ENCODE measurements at regions not wholly inside any gene's neighbourhood (a gene's known extent, or its start where the extent isn't known, plus 50 kb on each side); places are given as distances from the start of the nearest gene placed in this dataset.

DNA sequence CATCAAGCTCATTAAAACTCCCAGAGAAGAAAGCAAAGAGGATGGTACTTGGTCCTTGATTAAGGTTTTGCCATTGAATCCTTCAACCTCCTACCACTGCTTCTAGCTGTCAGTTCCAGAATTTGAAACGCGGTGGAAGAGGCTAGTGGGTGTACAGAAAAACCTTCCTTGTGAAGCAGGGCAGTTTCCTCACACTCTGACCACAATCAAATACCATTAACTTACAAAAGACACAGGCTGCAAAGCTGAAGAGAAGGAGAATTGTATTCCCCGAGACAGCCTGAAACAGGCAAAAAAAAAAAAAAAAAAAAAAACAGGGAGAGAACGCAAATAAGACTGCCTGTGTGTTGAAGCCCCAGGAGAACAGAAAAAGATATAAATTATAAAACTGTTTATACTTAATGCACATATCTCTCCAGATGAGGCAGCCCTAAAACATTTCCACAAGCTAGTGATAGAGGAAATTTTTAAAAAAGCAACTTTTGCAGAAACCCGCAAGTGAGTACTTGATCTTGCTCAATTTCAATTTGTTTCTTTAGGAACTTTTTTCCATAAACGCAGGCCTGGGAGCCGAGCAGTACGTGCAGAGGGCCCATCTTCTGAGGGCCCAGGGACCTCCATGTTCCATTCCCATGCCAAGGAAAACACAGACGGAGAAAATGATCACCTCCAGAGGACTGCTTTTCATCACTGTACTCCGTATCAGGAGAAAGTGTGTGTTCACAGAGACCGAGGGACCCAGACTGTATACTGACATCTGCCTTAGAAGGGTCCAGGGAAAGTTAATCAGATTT, 218.7 kb upstream of the BLID start:
- H3K27ac ChIP-seq (ENCODE audit: low read depth, low read length), result no peak overlapping the region
- CTCF ChIA-PET, result no interaction called here
- BruUV-seq (replicated peaks), result no TSS peak
- no peak overlapping the region for H3K9ac ChIP-seq (ENCODE audit: low read length)
- RAD21 ChIA-PET (ENCODE audit: low non-redundant PET in 1 of 2, low total read pairs in 2 of 2, uncharacterized antibody in 2 of 2, unreplicated experiment in 2 of 2), result interaction anchor here in 1 of 2 experiments (0.7 kb wide), 1 partner anchor 140 kb away, joined by 7 read pairs; no protein-coding TSS in a partner anchor
- TF ChIP-seq POLR2AphosphoS5 (IDR thresholded peaks at IDR 0.05; ENCODE audit: low read depth, low read length) (no peak), TCF7L2 (IDR thresholded peaks at IDR 0.05; ENCODE audit: borderline replicate concordance, extremely low read depth, insufficient read depth, insufficient read length) (no peak), CEBPB (IDR thresholded peaks at IDR 0.05; ENCODE audit: low read depth) (no peak), JUND (IDR thresholded peaks at IDR 0.05) (no peak), EZH2 (IDR thresholded peaks at IDR 0.05) (no peak), ZNF274 (IDR thresholded peaks at IDR 0.05; ENCODE audit: low read depth, low read length) (no peak), SRF (IDR thresholded peaks at IDR 0.05; ENCODE audit: low read depth) (no peak), FOSL1 (IDR thresholded peaks at IDR 0.05; ENCODE audit: low read depth) (no peak)
- ATAC-seq (no peak), DNase-seq (ENCODE audit: low read depth, low spot score) (no peak)
- no peaks in the 10 kb centered on the region for H3K79me2 ChIP-seq (ENCODE audit: insufficient read depth, low read length)
- H2AFZ ChIP-seq (ENCODE audit: low read depth, low read length, poor library complexity, severe bottlenecking), result no peak overlapping the region
- no peaks in the 10 kb centered on the region for H3K36me3 ChIP-seq (ENCODE audit: control insufficient read depth in 1 of 2, insufficient read depth in 2 of 2, low read length in 2 of 2)
- POLR2A ChIA-PET, result no interaction called here
- no peaks in the 10 kb centered on the region for H3K4me1 ChIP-seq (ENCODE audit: control insufficient read depth in 1 of 2, insufficient read depth in 2 of 2, low read length in 2 of 2)
- H3K9me3 ChIP-seq (ENCODE audit: control insufficient read depth in 1 of 2, insufficient read depth in 1 of 2, low read depth in 1 of 2, low read length in 2 of 2), result no peaks in the 10 kb centered on the region
- no peaks in the 10 kb centered on the region for H3K9me2 ChIP-seq (ENCODE audit: insufficient read depth)
- H3K4me2 ChIP-seq (ENCODE audit: low read length), result no peak overlapping the region
- H4K20me1 ChIP-seq (ENCODE audit: insufficient read depth), result no peaks in the 10 kb centered on the region
- intact Hi-C loops (cut with micrococcal nuclease), result no loop called here
- no peaks in the 10 kb centered on the region for H3K27me3 ChIP-seq (ENCODE audit: insufficient read depth, low read length)
- no peak overlapping the region for H3K4me3 ChIP-seq (replicated peaks in 1 of 2; ENCODE audit: low read depth in 1 of 2, low read length in 2 of 2)

DNA sequence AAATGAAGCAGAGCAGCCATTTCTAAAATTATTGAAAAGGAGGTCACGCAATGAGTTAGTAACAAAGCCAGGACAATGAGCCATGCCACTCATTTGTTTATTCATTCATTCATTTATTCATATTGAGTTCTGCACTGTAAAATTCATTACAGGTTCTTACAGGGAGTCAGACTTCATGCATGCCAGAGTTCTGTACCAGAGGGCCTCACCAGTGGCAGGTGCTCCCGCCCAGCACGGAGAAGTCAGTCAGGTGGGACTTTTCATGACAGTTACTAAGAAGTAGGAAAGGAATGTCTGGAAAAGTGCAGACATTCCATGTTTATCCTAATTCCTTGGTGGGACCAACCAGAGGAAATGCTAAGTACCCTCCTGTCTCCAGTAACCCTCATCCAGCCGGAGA, 217.5 kb upstream of the BLID start:
- Histone ChIP-seq H2AFZ (ENCODE audit: low read depth, low read length, poor library complexity, severe bottlenecking) (no peak overlapping the region), H3K79me2 (ENCODE audit: insufficient read depth, low read length) (no peaks in the 10 kb centered on the region), H3K9me2 (ENCODE audit: insufficient read depth) (no peaks in the 10 kb centered on the region), H3K4me3 (replicated peaks in 1 of 2; ENCODE audit: low read depth in 1 of 2, low read length in 2 of 2) (no peak overlapping the region), H3K9me3 (ENCODE audit: control insufficient read depth in 1 of 2, insufficient read depth in 1 of 2, low read depth in 1 of 2, low read length in 2 of 2) (no peaks in the 10 kb centered on the region), H4K20me1 (ENCODE audit: insufficient read depth) (no peaks in the 10 kb centered on the region), H3K27ac (ENCODE audit: low read depth, low read length) (no peak overlapping the region), H3K27me3 (ENCODE audit: insufficient read depth, low read length) (no peaks in the 10 kb centered on the region), H3K4me2 (ENCODE audit: low read length) (no peak overlapping the region), H3K36me3 (ENCODE audit: control insufficient read depth in 1 of 2, insufficient read depth in 2 of 2, low read length in 2 of 2) (no peaks in the 10 kb centered on the region), H3K4me1 (ENCODE audit: control insufficient read depth in 1 of 2, insufficient read depth in 2 of 2, low read length in 2 of 2) (no peaks in the 10 kb centered on the region), H3K9ac (ENCODE audit: low read length) (no peak overlapping the region)
- no peak for TF ChIP-seq ZNF274 (IDR thresholded peaks at IDR 0.05; ENCODE audit: low read depth, low read length)
- DNase-seq (ENCODE audit: low read depth, low spot score), result no peak
- ChIA-PET POLR2A (no interaction called here), RAD21 (ENCODE audit: low non-redundant PET in 1 of 2, low total read pairs in 2 of 2, uncharacterized antibody in 2 of 2, unreplicated experiment in 2 of 2) (no interaction called here), CTCF (no interaction called here)
- BruUV-seq (replicated peaks), result no TSS peak
- intact Hi-C loops (cut with micrococcal nuclease), result no loop called here
- no peak for ATAC-seq

Data from HCT116 (cell line).